GM19240 (cell line): ENCODE measurements at regions not wholly inside any gene's neighbourhood (a gene's known extent, or its start where the extent isn't known, plus 50 kb on each side); places are given as distances from the start of the nearest gene placed in this dataset.

Experiments
- DNase-seq: peaks from one replicate; pipeline ENCODE4 v3.0.0; 2011; ENCODE audit warnings: low spot score; ENCODE audit not compliant: insufficient read length

- no peak for DNase-seq
These were observed 266.1 kb upstream of the SIX2 start for GRCh38 chr2:45275242-45275805.

- no peak for DNase-seq
These were observed 265.1 kb upstream of the SIX2 start for GRCh38 chr2:45274250-45274926.

GRCh38 chr2:45273412-45274249 lies 264.4 kb upstream of the SIX2 start:
- DNase-seq, result no peak

GRCh38 chr2:45272549-45273265 lies 263.5 kb upstream of the SIX2 start:
- no peak for DNase-seq

GRCh38 chr2:45269149-45269793 lies 260.0 kb upstream of the SIX2 start:
- DNase-seq, result no peak

GRCh38 chr2:45268631-45269030 lies 259.4 kb upstream of the SIX2 start:
- DNase-seq, result no peak

GRCh38 chr2:45267062-45267792 lies 258.0 kb upstream of the SIX2 start:
- DNase-seq, result no peak

GRCh38 chr2:45265336-45265735 lies 256.1 kb upstream of the SIX2 start:
- DNase-seq, result no peak

- DNase-seq, result no peak
These were observed 255.3 kb upstream of the SIX2 start for GRCh38 chr2:45264227-45265225.

GRCh38 chr2:45263147-45263546 lies 253.9 kb upstream of the SIX2 start:
- DNase-seq, result no peak

- DNase-seq, result no peak
These were observed 252.5 kb upstream of the SIX2 start for GRCh38 chr2:45261746-45262145.

GRCh38 chr2:45260946-45261345 lies 251.7 kb upstream of the SIX2 start:
- DNase-seq, result no peak

- DNase-seq, result no peak
These were observed 250.4 kb upstream of the SIX2 start for GRCh38 chr2:45259547-45260160.

- DNase-seq, result no peak
These were observed 249.9 kb upstream of the SIX2 start for GRCh38 chr2:45259138-45259537.

GRCh38 chr2:45258311-45258710 lies 249.1 kb upstream of the SIX2 start:
- DNase-seq, result no peak

GRCh38 chr2:45257820-45258219 lies 248.6 kb upstream of the SIX2 start:
- no peak for DNase-seq

GRCh38 chr2:45256867-45257641 lies 247.8 kb upstream of the SIX2 start:
- DNase-seq, result no peak

GRCh38 chr2:45256173-45256866 lies 247.1 kb upstream of the SIX2 start:
- DNase-seq, result no peak
